ENCODE measurements at regions not wholly inside any gene's neighbourhood (a gene's known extent, or its start where the extent isn't known, plus 50 kb on each side); places are given as distances from the start of the nearest gene placed in this dataset.
"Not testable (repeated sequence)": the region's sequence is repeated elsewhere in the genome, so short reads cannot be mapped to it uniquely, and the experiment has no call there.

- not testable (repeated sequence) for TF ChIP-seq CTCF (IDR thresholded peaks at IDR 0.05 in 2 of 3, conservative IDR thresholded peaks at IDR 0.05 in 1 of 3; ENCODE audit: borderline replicate concordance in 1 of 3, insufficient read depth in 1 of 3, low read depth in 2 of 3, low read length in 2 of 3); RAD21 (IDR thresholded peaks at IDR 0.05; ENCODE audit: low read depth); POLR2A (IDR thresholded peaks at IDR 0.05; ENCODE audit: borderline replicate concordance, extremely low read depth, insufficient read depth, insufficient read length); EZH2phosphoT487 (IDR thresholded peaks at IDR 0.05; ENCODE audit: borderline replicate concordance); POLR2AphosphoS5 (IDR thresholded peaks at IDR 0.05; ENCODE audit: low read depth, low read length); EZH2 (IDR thresholded peaks at IDR 0.05); REST (IDR thresholded peaks at IDR 0.05; ENCODE audit: low read depth); SIN3A (IDR thresholded peaks at IDR 0.05; ENCODE audit: low read depth); MAX (IDR thresholded peaks at IDR 0.05); CBX3 (IDR thresholded peaks at IDR 0.05; ENCODE audit: low read depth); ATF3 (IDR thresholded peaks at IDR 0.05); YY1 (IDR thresholded peaks at IDR 0.05; ENCODE audit: extremely low read depth, insufficient replicate concordance, low read depth, low read length); CEBPB (IDR thresholded peaks at IDR 0.05; ENCODE audit: low read depth); SP1 (IDR thresholded peaks at IDR 0.05; ENCODE audit: low read depth)
Observed at GRCh38 chr4:189233754-189234153, 706.9 kb upstream of the FRG1 start.
